Neural crest cell (in vitro differentiated cells): ENCODE measurements at regions not wholly inside any gene's neighbourhood (a gene's known extent, or its start where the extent isn't known, plus 50 kb on each side); places are given as distances from the start of the nearest gene placed in this dataset.
A peak's percentile ranks its signal among the peaks of the same experiment; 100 is the strongest.

ENCODE experiments used
- DNase-seq: peaks from one replicate; pipeline ENCODE4 v3.0.0; 2021; ENCODE audit warnings: low read depth, mixed read lengths, low spot score
- H3K27ac Mint-ChIP-seq: one replicate; pipeline ENCODE4 v1.8.0; 2021; ENCODE audit warnings: mild to moderate bottlenecking, mixed read lengths; ENCODE audit not compliant: unreplicated experiment
- H3K27me3 Mint-ChIP-seq: 2 replicates; pipeline ENCODE4 v1.8.0; 2021; ENCODE audit warnings: low read depth, mild to moderate bottlenecking, mixed read lengths
- H3K36me3 Mint-ChIP-seq: 2 replicates; pipeline ENCODE4 v1.8.0; 2021; ENCODE audit warnings: low read depth, mild to moderate bottlenecking, mixed read lengths
- H3K4me1 Mint-ChIP-seq: 2 replicates; pipeline ENCODE4 v1.8.0; 2021; ENCODE audit warnings: mixed read lengths
- H3K4me3 Mint-ChIP-seq: one replicate; pipeline ENCODE4 v1.8.0; 2021; ENCODE audit warnings: mild to moderate bottlenecking, mixed read lengths
- H3K9me3 Mint-ChIP-seq: 2 replicates; pipeline ENCODE4 v1.8.0; 2021; ENCODE audit warnings: mixed read lengths
- CTCF ChIP-seq: fragments of 200-600 bp; sonication (generic); conservative IDR thresholded peaks from 2 replicates; pipeline ENCODE4 v1.5.0; 2021; ENCODE audit warnings: antibody characterized with exemption, mild to moderate bottlenecking

- H3K36me3 Mint-ChIP-seq = no peaks in the 10 kb centered on the region
- no peaks in the 10 kb centered on the region for H3K9me3 Mint-ChIP-seq
- no peak for TF ChIP-seq CTCF
- H3K4me1 Mint-ChIP-seq = peaks cover 26% of the 10 kb centered on the region
- H3K4me3 Mint-ChIP-seq = no peak overlapping the region
- peak overlapping the region; percentile 9 for H3K27ac Mint-ChIP-seq
- DNase-seq = no peak
- H3K27me3 Mint-ChIP-seq = no peaks in the 10 kb centered on the region
These were observed 56.8 kb upstream of the GNG12 start for GRCh38 chr1:67889953-67890567.

- Mint-ChIP-seq H3K9me3 (no peaks in the 10 kb centered on the region), H3K4me3 (no peak overlapping the region), H3K27ac (no peak overlapping the region), H3K4me1 (peaks cover 26% of the 10 kb centered on the region), H3K27me3 (no peaks in the 10 kb centered on the region), H3K36me3 (no peaks in the 10 kb centered on the region)
- no peak for TF ChIP-seq CTCF
- no peak for DNase-seq
These were observed 56.2 kb upstream of the GNG12 start for GRCh38 chr1:67889466-67889865.

GRCh38 chr1:67888216-67889106 lies 55.2 kb upstream of the GNG12 start:
- DNase-seq = no peak
- Mint-ChIP-seq H3K36me3 (no peaks in the 10 kb centered on the region), H3K4me3 (peak overlapping the region; percentile 36), H3K27ac (no peak overlapping the region), H3K27me3 (no peaks in the 10 kb centered on the region), H3K9me3 (no peaks in the 10 kb centered on the region), H3K4me1 (peaks cover 26% of the 10 kb centered on the region)
- no peak for TF ChIP-seq CTCF

- Mint-ChIP-seq H3K36me3 (no peaks in the 10 kb centered on the region), H3K9me3 (no peaks in the 10 kb centered on the region), H3K4me3 (no peak overlapping the region), H3K4me1 (peaks cover 19% of the 10 kb centered on the region), H3K27me3 (no peaks in the 10 kb centered on the region), H3K27ac (no peak overlapping the region)
- no peak for DNase-seq
- no peak for TF ChIP-seq CTCF
These were observed 53.9 kb upstream of the GNG12 start for GRCh38 chr1:67887146-67887545.

- Mint-ChIP-seq H3K4me3 (no peak overlapping the region), H3K27ac (no peak overlapping the region), H3K9me3 (no peaks in the 10 kb centered on the region), H3K36me3 (no peaks in the 10 kb centered on the region), H3K4me1 (peaks cover 19% of the 10 kb centered on the region), H3K27me3 (no peaks in the 10 kb centered on the region)
- no peak for TF ChIP-seq CTCF
- DNase-seq = no peak
These were observed 52.8 kb upstream of the GNG12 start for GRCh38 chr1:67886076-67886475.
